ENCODE measurements at regions not wholly inside any gene's neighbourhood (a gene's known extent, or its start where the extent isn't known, plus 50 kb on each side); places are given as distances from the start of the nearest gene placed in this dataset.

GRCh38 chr13:104326523-104326922, 1260.3 kb upstream of the SLC10A2 start:
- intact Hi-C loops (cut with DNase I) = no loop called here
- peaks cover 0 to 5% (median 0%) of the 10 kb centered on the region in 4 donors for H3K9me3 ChIP-seq
- WGBS = 93% methylated on average over 6 of the region's 6 CpGs
- no peak for DNase-seq (ENCODE audit: extremely low spot score)
- H3K4me1 ChIP-seq = no peaks in the 10 kb centered on the region
- no peaks in the 10 kb centered on the region for H3K36me3 ChIP-seq
- H3K27ac ChIP-seq (replicated peaks in 1 of 4) = no peak overlapping the region
- no peak overlapping the region for H3K4me3 ChIP-seq
- TF ChIP-seq CTCF (IDR thresholded peaks at IDR 0.05) = no peak
- no peaks in the 10 kb centered on the region for H3K27me3 ChIP-seq

- 96% methylated on average over 5 of the region's 5 CpGs for WGBS
- Histone ChIP-seq H3K27ac (replicated peaks in 1 of 4) (no peak overlapping the region), H3K4me3 (no peak overlapping the region), H3K4me1 (no peaks in the 10 kb centered on the region), H3K27me3 (no peaks in the 10 kb centered on the region), H3K9me3 (no peaks in the 10 kb centered on the region), H3K36me3 (no peaks in the 10 kb centered on the region)
- no peak for DNase-seq (ENCODE audit: extremely low spot score)
- intact Hi-C loops (cut with DNase I) = no loop called here
- TF ChIP-seq CTCF (IDR thresholded peaks at IDR 0.05) = no peak
- no peak for TF ChIP-seq EP300 (IDR thresholded peaks at IDR 0.05)
- no peak for TF ChIP-seq POLR2A (IDR thresholded peaks at IDR 0.05; ENCODE audit: low read depth)
- no peak for TF ChIP-seq POLR2AphosphoS5 (IDR thresholded peaks at IDR 0.05)
Observed at GRCh38 chr13:104321756-104322155, 1255.5 kb upstream of the SLC10A2 start.

- Histone ChIP-seq H3K27ac (replicated peaks in 1 of 4) (no peak overlapping the region), H3K27me3 (no peaks in the 10 kb centered on the region), H3K9me3 (no peaks in the 10 kb centered on the region), H3K4me3 (no peak overlapping the region), H3K4me1 (no peaks in the 10 kb centered on the region), H3K36me3 (no peaks in the 10 kb centered on the region)
- DNase-seq (ENCODE audit: extremely low spot score) = no peak
- WGBS = 80% methylated on average over 3 of the region's 3 CpGs
- no peak for TF ChIP-seq EP300 (IDR thresholded peaks at IDR 0.05)
- no peak for TF ChIP-seq CTCF (IDR thresholded peaks at IDR 0.05)
- no peak for TF ChIP-seq POLR2AphosphoS5 (IDR thresholded peaks at IDR 0.05)
- no peak for TF ChIP-seq POLR2A (IDR thresholded peaks at IDR 0.05; ENCODE audit: low read depth)
- intact Hi-C loops (cut with DNase I) = no loop called here
Observed at GRCh38 chr13:104320446-104320845, 1254.2 kb upstream of the SLC10A2 start.

- no peaks in the 10 kb centered on the region for H3K9me3 ChIP-seq
- DNase-seq (ENCODE audit: extremely low spot score) = no peak
- no peaks in the 10 kb centered on the region for H3K36me3 ChIP-seq
- TF ChIP-seq POLR2AphosphoS5 (IDR thresholded peaks at IDR 0.05) (no peak), CTCF (IDR thresholded peaks at IDR 0.05) (peak in 1 of 3 experiments; percentile 13)
- 3% methylated on average over 1 of the region's 1 CpG for WGBS
- no peaks in the 10 kb centered on the region for H3K27me3 ChIP-seq
- no peak overlapping the region for H3K4me3 ChIP-seq
- intact Hi-C loops (cut with DNase I) = no loop called here
- no peaks in the 10 kb centered on the region for H3K4me1 ChIP-seq
- no peak overlapping the region for H3K27ac ChIP-seq (replicated peaks in 1 of 4)
Observed at GRCh38 chr13:104318121-104318520, 1251.9 kb upstream of the SLC10A2 start.

- Histone ChIP-seq H3K4me3 (no peak overlapping the region), H3K4me1 (no peaks in the 10 kb centered on the region), H3K9me3 (no peaks in the 10 kb centered on the region), H3K36me3 (no peaks in the 10 kb centered on the region), H3K27ac (replicated peaks in 1 of 4) (no peak overlapping the region), H3K27me3 (no peaks in the 10 kb centered on the region)
- no peak for DNase-seq (ENCODE audit: extremely low spot score)
- WGBS = 58% methylated on average over 3 of the region's 3 CpGs
- intact Hi-C loops (cut with DNase I) = no loop called here
- no peak for TF ChIP-seq POLR2AphosphoS5 (IDR thresholded peaks at IDR 0.05)
- no peak for TF ChIP-seq EP300 (IDR thresholded peaks at IDR 0.05)
- no peak for TF ChIP-seq CTCF (IDR thresholded peaks at IDR 0.05)
Observed at GRCh38 chr13:104315606-104316005, 1249.4 kb upstream of the SLC10A2 start.

All from esophagus muscularis mucosa (tissue), 4 donors.